ENCODE measurements at regions not wholly inside any gene's neighbourhood (a gene's known extent, or its start where the extent isn't known, plus 50 kb on each side); places are given as distances from the start of the nearest gene placed in this dataset.

DNA sequence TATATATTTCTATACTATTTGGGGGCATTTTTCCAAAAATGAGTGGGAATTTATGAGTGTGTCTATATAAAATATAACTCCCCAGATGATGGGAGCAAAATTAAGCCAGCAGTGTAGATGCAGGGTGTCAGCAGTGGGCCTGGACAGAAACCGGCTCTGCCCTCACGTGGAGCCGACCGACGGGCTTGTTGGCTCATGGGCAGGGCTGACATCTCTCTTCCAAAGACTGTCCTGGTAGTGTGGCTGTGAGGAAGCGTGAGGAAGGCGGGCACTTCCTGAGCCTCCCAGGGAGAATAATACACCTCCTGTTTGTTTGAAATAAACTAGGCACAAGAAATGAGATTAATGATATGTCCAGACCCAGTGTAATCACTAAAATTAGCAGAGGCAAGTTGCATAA, 206.5 kb downstream of the TEX29 start:
- TF ChIP-seq, protein P1, sequence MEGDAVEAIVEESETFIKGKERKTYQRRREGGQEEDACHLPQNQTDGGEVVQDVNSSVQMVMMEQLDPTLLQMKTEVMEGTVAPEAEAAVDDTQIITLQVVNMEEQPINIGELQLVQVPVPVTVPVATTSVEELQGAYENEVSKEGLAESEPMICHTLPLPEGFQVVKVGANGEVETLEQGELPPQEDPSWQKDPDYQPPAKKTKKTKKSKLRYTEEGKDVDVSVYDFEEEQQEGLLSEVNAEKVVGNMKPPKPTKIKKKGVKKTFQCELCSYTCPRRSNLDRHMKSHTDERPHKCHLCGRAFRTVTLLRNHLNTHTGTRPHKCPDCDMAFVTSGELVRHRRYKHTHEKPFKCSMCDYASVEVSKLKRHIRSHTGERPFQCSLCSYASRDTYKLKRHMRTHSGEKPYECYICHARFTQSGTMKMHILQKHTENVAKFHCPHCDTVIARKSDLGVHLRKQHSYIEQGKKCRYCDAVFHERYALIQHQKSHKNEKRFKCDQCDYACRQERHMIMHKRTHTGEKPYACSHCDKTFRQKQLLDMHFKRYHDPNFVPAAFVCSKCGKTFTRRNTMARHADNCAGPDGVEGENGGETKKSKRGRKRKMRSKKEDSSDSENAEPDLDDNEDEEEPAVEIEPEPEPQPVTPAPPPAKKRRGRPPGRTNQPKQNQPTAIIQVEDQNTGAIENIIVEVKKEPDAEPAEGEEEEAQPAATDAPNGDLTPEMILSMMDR (IDR thresholded peaks at IDR 0.05; ENCODE audit: low read depth, low read length), result no peak
- no peak for DNase-seq (ENCODE audit: extremely low read depth, low read depth)

DNA sequence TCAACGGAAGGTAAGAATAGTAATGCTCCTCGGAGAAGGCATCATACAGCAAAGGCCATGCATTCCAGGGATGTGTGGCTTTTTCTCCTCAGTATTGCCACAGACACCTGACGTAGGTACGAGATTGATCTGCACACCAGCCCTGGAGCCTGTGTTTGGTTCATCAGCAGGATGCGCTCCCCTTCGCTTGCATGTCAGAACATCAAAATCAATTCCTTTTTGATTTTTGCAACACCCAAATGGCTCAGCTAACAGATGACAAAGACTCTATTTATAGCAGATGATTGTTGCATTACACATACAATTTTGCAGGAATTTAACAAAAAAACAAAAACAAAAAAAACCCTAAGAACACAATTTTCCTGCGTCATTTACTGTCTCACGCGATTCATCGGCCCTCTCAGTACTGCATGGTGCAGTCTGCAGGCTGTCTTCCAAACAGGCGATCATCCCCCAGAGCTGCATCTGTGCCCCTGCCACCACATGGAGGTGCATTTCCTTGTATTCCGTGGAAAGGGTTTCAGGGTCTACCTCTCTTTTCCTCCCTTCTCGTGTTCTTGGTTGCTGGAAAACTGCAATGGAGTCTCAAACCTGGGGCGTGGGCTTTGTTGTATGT, 207.3 kb downstream of the TEX29 start:
- TF ChIP-seq, protein P1 (IDR thresholded peaks at IDR 0.05; ENCODE audit: low read depth, low read length), result no peak
- DNase-seq (ENCODE audit: extremely low read depth, low read depth), result no peak

DNA sequence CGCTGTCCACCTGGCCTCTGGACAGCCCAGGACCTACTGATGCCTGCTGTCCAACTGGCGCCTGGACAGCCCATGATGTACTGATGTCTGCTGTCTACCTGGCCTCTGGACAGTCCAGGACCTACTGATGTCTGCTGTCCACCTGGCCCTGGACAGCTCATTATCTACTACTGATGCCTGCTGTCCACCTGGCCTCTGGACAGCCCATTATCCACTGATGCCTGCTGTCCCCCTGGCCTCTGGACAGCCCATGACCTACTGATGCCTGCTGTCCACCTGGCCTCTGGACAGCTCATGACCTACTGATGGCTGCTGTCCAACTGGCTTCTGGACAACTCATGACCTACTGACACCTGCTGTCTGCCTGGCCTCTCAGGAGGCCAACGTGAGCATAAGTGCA, 208.1 kb downstream of the TEX29 start:
- TF ChIP-seq, protein P1 (IDR thresholded peaks at IDR 0.05; ENCODE audit: low read depth, low read length), result no peak
- DNase-seq (ENCODE audit: extremely low read depth, low read depth), result no peak

DNA sequence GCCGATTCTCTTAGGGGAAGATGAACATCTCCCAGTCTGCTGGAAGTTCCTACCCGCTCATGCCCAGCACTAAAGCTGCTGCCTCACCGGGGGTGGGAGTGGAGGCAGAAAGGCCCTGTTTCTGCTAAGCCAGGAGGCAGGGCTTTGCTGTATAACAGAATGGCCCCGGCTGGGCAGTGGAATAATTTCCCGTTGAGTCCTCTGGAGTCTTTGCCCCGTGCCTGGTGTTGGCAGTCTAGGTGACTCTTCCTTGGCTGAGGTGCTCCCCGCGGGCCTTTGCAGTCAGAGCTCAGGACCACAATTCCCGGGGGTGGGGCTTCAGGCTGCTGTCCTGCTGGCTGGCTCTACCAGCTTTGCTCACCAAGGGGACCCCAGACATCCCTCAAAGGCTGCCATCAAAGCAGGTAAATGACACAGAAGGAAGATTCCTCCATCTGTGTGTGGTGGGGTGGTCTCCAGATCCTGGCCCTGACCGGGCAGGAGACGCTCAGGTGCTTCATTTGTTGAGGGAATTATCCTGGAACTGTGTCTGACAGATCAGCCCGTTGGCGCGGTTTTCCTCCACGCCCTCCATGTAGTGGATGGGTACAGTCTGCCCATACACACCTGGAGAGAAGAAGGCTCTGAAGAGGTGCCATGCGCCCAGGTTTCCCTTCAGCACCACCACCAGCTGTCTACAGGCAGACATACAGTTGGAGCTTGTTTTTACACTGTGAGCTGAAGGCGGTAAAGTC, 209.9 kb downstream of the TEX29 start:
- no peak for DNase-seq (ENCODE audit: extremely low read depth, low read depth)
- TF ChIP-seq, protein P1 (IDR thresholded peaks at IDR 0.05; ENCODE audit: low read depth, low read length), result no peak

DNA sequence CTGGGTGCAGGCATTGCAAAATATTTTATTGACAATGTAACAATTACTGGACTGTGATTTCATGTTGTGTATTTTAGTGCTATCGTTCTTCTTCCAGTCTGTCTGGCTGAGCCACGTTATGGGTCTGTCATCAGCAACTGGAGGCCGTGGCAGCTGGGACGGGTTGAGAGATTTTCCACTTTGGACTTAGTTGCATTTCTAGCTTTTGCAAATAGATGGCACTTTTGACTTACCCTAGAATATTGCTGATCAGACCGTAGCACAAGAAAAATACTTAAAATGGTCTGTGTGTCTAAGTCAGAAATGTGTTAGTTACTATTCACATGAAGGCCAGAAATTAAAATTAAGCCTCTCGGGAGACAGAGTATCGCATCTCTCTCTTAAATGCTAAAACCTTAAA, 211.1 kb downstream of the TEX29 start:
- TF ChIP-seq, protein P1 (IDR thresholded peaks at IDR 0.05; ENCODE audit: low read depth, low read length), result no peak
- DNase-seq (ENCODE audit: extremely low read depth, low read depth), result no peak

DNA sequence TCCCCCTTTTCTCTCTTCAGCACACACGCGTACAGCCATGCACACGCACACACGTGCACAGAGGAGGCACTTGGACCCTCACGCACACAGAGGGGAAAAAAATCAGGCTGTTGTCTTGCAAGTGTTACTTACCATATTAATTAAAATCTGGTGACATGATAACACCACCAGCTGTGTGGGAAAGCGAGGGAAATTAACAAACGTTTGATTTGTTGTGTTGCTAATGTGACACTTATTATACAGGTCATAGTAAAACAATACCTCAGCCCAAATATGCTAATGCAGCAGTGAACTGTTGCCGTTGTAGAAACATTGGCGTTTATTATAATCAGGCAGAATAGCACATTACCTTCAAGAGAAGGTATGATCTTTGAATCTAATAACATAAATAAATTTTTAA, 211.7 kb downstream of the TEX29 start:
- TF ChIP-seq, protein P1 (IDR thresholded peaks at IDR 0.05; ENCODE audit: low read depth, low read length), result no peak
- DNase-seq (ENCODE audit: extremely low read depth, low read depth), result no peak

DNA sequence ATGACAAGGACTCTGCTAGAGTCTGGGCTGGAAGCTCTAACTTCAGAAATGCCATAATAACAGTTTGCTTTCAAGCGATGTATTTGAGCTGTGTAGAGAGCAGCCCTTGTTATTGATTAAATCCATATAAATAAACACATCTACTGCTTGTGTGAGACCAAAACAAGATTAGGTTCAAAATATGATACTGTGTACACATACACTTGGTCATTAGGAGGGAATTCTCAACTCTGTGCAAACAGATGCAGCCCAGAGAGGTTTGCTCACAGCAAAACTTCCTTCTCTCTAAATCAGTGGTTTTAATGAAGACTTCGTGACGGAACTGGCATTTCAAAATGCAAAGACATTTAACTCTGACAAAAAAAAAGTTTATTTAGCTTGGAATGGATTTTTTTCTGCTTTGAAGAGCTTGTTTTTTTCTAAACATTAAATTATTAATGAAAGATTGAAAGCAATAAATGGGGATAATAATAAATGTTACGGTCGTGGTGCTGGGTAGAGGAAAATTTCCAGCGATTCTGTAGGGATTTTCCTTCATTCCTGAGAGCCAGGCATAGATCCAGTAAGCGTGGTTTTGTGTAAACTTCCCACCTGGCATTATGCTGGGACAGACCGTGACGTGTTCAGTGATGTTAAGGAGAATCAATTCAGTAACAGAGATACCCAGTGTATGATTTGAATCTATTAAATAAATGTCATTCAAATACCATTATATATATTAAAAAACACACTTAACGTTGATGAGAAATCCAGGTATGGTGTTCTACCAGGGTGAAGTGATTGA, 213.7 kb downstream of the TEX29 start:
- TF ChIP-seq, protein P1 (IDR thresholded peaks at IDR 0.05; ENCODE audit: low read depth, low read length), result no peak
- DNase-seq (ENCODE audit: extremely low read depth, low read depth), result no peak
